ENCODE measurements at regions not wholly inside any gene's neighbourhood (a gene's known extent, or its start where the extent isn't known, plus 50 kb on each side); places are given as distances from the start of the nearest gene placed in this dataset.

DNA sequence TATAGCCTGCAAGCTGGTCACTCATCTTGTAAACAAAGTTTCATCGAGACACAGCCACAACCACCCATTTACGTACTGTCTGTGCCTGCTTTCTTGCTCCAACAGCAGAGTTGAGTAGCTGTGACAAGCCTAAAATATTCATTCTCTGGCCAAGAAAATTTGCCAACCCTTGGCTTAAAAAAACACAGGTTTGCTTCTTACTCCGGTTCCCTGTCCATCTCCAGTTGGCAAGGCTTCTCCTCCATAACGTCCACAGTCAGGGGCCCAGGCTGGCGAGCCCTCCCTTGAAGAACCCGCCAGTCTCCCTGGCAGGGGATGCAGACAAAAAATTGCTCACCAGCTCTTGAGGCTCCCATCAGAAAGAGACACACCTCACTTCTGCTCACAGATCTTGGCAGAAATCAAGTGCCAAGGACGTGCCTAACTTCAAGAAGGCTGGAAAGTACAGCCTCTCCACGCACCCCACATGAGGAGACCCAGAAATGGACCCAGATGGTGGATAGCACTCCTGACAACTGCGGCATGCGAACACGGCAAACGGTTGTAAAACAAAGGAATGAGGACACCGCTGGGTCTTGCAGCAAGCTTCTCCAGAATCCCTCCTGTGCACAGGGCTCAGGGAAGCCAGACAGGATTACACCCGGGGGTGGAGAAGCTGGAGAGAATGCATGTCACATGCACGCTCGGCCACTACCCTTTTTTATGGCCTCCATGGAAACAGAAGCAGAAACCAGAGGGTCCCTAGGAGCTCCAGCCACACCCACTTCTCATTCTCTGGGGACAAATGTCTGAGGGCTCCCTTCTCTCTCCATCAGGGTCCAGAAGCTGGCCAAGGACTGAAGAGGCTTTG is 59.8 kb upstream of the SIRPA start:
- WGBS, 2 experiments (ENCODE audit: extremely low coverage in 2 of 2, insufficient read length in 1 of 2): 60% methylated on average over 4 of the region's 16 CpGs; no CpG with 5 or more reads in 1 of the 2 experiments
- Histone ChIP-seq H2BK15ac (ENCODE audit: low read depth, low read length) (no peak overlapping the region; the same call in 2 of the 3 replicates), H2BK5ac (ENCODE audit: low read depth, low read length, poor library complexity, severe bottlenecking) (no peak overlapping the region), H4K5ac (ENCODE audit: low read depth, low read length) (no peak overlapping the region), H3K14ac (replicated peaks; ENCODE audit: low read depth, low read length) (no peak overlapping the region), H3K36me3 (ENCODE audit: control insufficient read depth, insufficient read depth, low read length) (no peaks in the 10 kb centered on the region), H3K4me3 (ENCODE audit: insufficient read depth, low read depth, low read length) (no peak overlapping the region), H2AK9ac (replicated peaks; ENCODE audit: low read depth, low read length, poor library complexity) (peak overlapping the region; percentile 52), H3K9ac (ENCODE audit: low read depth, low read length) (no peak overlapping the region), H3K27me3 (ENCODE audit: control insufficient read depth, insufficient read depth, low read length) (no peaks in the 10 kb centered on the region), H4K20me1 (ENCODE audit: insufficient read depth, low read length) (no peaks in the 10 kb centered on the region), H3K9me3 (ENCODE audit: control insufficient read depth, insufficient read depth, low read length) (no peaks in the 10 kb centered on the region), H3K9me1 (ENCODE audit: insufficient read depth, low read length) (peaks cover 11% of the 10 kb centered on the region), H3K79me1 (ENCODE audit: low read depth in 1 of 2, low read length in 2 of 2) (no peaks in the 10 kb centered on the region), H3K4ac (ENCODE audit: low read depth, low read length) (no peak overlapping the region; the same call in 1 of the 2 replicates), H4K91ac (ENCODE audit: insufficient read depth, low read depth, low read length) (peak overlapping the region; percentile 74; the same call in 1 of the 2 replicates), H3K27ac (ENCODE audit: insufficient read depth, low read length) (no peak overlapping the region), H3K4me1 (ENCODE audit: control insufficient read depth, insufficient read depth, low read length) (peaks cover 19% of the 10 kb centered on the region), H2BK20ac (ENCODE audit: low read depth, low read length) (0 out of 2 replicates have a peak overlapping the region, but pooled peaks have one; percentile 82), H2AK5ac (ENCODE audit: low read depth, low read length) (peak overlapping the region; percentile 46), H3K4me2 (ENCODE audit: low read depth, low read length) (no peak overlapping the region), H2AFZ (replicated peaks; ENCODE audit: low read length, poor library complexity) (no peak overlapping the region), H3K18ac (ENCODE audit: low read depth, low read length) (no peak overlapping the region), H2BK120ac (ENCODE audit: low read depth, low read length) (peak overlapping the region; percentile 37; the same call in 1 of the 2 replicates), H3K56ac (ENCODE audit: extremely low read depth, insufficient read depth, low read length) (no peak overlapping the region), H3K23ac (ENCODE audit: low read depth, low read length) (no peak overlapping the region), H4K8ac (ENCODE audit: low read depth in 2 of 2, low read length in 2 of 2) (no peak overlapping the region; a peak in 1 of 4 replicates)
- ChIA-PET CTCF (interaction anchor here (0.6 to 0.8 kb wide), 2 partner anchors 24 to 694 kb away, joined by 3 to 5 read pairs; no protein-coding TSS in a partner anchor), POLR2A (ENCODE audit: unreplicated experiment) (no interaction called here)
- BruUV-seq (replicated peaks): no TSS peak
- ATAC-seq (ENCODE audit: low read depth) (no peak), DNase-seq (no peak)
- TF ChIP-seq, protein P1, sequence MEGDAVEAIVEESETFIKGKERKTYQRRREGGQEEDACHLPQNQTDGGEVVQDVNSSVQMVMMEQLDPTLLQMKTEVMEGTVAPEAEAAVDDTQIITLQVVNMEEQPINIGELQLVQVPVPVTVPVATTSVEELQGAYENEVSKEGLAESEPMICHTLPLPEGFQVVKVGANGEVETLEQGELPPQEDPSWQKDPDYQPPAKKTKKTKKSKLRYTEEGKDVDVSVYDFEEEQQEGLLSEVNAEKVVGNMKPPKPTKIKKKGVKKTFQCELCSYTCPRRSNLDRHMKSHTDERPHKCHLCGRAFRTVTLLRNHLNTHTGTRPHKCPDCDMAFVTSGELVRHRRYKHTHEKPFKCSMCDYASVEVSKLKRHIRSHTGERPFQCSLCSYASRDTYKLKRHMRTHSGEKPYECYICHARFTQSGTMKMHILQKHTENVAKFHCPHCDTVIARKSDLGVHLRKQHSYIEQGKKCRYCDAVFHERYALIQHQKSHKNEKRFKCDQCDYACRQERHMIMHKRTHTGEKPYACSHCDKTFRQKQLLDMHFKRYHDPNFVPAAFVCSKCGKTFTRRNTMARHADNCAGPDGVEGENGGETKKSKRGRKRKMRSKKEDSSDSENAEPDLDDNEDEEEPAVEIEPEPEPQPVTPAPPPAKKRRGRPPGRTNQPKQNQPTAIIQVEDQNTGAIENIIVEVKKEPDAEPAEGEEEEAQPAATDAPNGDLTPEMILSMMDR (conservative IDR thresholded peaks at IDR 0.05; ENCODE audit: low read depth, low read length): no peak
- TF ChIP-seq CHD1 (IDR thresholded peaks at IDR 0.05; ENCODE audit: low read depth, low read length): no peak
- intact Hi-C loops (cut with micrococcal nuclease) (no loop called here), in situ Hi-C loops (cut with MboI; ENCODE audit: low sequenced_read_pairs) (loop anchor here (25.0 kb wide), 1 partner anchor 498 kb away; the partner anchor contains the start of gene SDCBP2), dilution Hi-C loops (cut with HindIII; ENCODE audit: low sequenced_read_pairs, unreplicated experiment) (no loop called here)

Data from IMR-90 (cell line).